CD14-positive monocyte (primary cell): ENCODE measurements at regions not wholly inside any gene's neighbourhood (a gene's known extent, or its start where the extent isn't known, plus 50 kb on each side); places are given as distances from the start of the nearest gene placed in this dataset.
"Not testable (repeated sequence)": the region's sequence is repeated elsewhere in the genome, so short reads cannot be mapped to it uniquely, and the experiment has no call there.

Experiments used
- DNase-seq, 3 donors: peaks; one replicate each; pipeline ENCODE4 v3.0.0-alpha.2; 2011 to 2022
- H2AFZ ChIP-seq: 2 replicates; pipeline ENCODE4 v1.6.0; 2012; ENCODE audit warnings: mild to moderate bottlenecking, low read depth, low read length, inconsistent platforms; ENCODE audit not compliant: insufficient read depth, poor library complexity, severe bottlenecking
- H3K27ac ChIP-seq, 2 donors: 1 replicate in 1 of 2; 2 replicates in 1 of 2; pipeline ENCODE4 v1.5.1; 2012 to 2013; ENCODE audit warnings: low read length in 2 of 2, control low read depth in 1 of 2, inconsistent platforms in 1 of 2, low read depth in 1 of 2, mild to moderate bottlenecking in 1 of 2
- H3K27me3 ChIP-seq, 2 donors: one replicate each; pipeline versions ENCODE4 v1.6.0 to v1.6.1; 2011 to 2013; ENCODE audit warnings: low read length in 2 of 2; ENCODE audit not compliant: control insufficient read depth in 2 of 2, insufficient read depth in 2 of 2
- H3K36me3 ChIP-seq, 2 donors: replicated peaks in 1 of 2; 1 replicate in 1 of 2; 2 replicates in 1 of 2; pipeline versions ENCODE4 v1.5.1 to v1.6.1; 2012 to 2013; ENCODE audit warnings: low read length in 2 of 2, control low read depth in 1 of 2, inconsistent platforms in 1 of 2, mild to moderate bottlenecking in 1 of 2; ENCODE audit not compliant: insufficient read depth in 2 of 2, control insufficient read depth in 1 of 2
- H3K4me1 ChIP-seq, 2 donors: 1 replicate in 1 of 2; 2 replicates in 1 of 2; pipeline versions ENCODE4 v1.5.1 to v1.6.1; 2012 to 2013; ENCODE audit warnings: low read length in 2 of 2, control low read depth in 1 of 2, inconsistent platforms in 1 of 2, mild to moderate bottlenecking in 1 of 2, moderate library complexity in 1 of 2; ENCODE audit not compliant: insufficient read depth in 2 of 2, control insufficient read depth in 1 of 2
- H3K4me2 ChIP-seq: replicated peaks from 2 replicates; pipeline ENCODE3; 2012; ENCODE audit warnings: low read length, moderate library complexity, mild to moderate bottlenecking; ENCODE audit not compliant: poor library complexity, severe bottlenecking; ENCODE audit errors: extremely low read depth
- H3K4me3 ChIP-seq, 3 experiments: fragments of 200-600 bp in 1 of 3; sonication (generic) in 1 of 3; replicated peaks in 1 of 3; 1 replicate in 2 of 3; 2 replicates in 1 of 3; pipeline ENCODE4 v1.5.1; 2011 to 2013; ENCODE audit warnings: low read length in 3 of 3, mild to moderate bottlenecking in 3 of 3, control low read depth in 2 of 3, low read depth in 2 of 3, inconsistent platforms in 1 of 3, moderate library complexity in 1 of 3
- H3K79me2 ChIP-seq: 2 replicates; pipeline ENCODE4 v1.6.0; 2012; ENCODE audit warnings: mild to moderate bottlenecking, control low read depth, inconsistent platforms, low read length, moderate library complexity; ENCODE audit not compliant: insufficient read depth
- H3K9ac ChIP-seq: 2 replicates; pipeline ENCODE4 v1.6.0; 2017; ENCODE audit warnings: low read length, mild to moderate bottlenecking; ENCODE audit not compliant: insufficient read depth, poor library complexity, severe bottlenecking
- H3K9me3 ChIP-seq, 2 donors: replicated peaks in 1 of 2; 1 replicate in 1 of 2; 2 replicates in 1 of 2; pipeline versions ENCODE4 v1.5.1 to v1.6.1; 2012 to 2013; ENCODE audit warnings: low read length in 2 of 2, control low read depth in 1 of 2; ENCODE audit not compliant: control insufficient read depth in 1 of 2, insufficient read depth in 1 of 2
- H4K20me1 ChIP-seq: 2 replicates; pipeline ENCODE4 v1.6.0; 2012; ENCODE audit warnings: mild to moderate bottlenecking, low read length, control low read depth, moderate library complexity; ENCODE audit not compliant: insufficient read depth
- H3K27ac Mint-ChIP-seq, 7 donors: one replicate each; pipeline ENCODE4 v1.8.0; 2020; ENCODE audit warnings: mild to moderate bottlenecking in 7 of 7, mixed read lengths in 7 of 7, moderate library complexity in 6 of 7, inconsistent platforms in 2 of 7
- H3K27me3 Mint-ChIP-seq, 3 donors: one replicate each; pipeline ENCODE4 v1.8.0; 2021 to 2022; ENCODE audit warnings: low read depth in 3 of 3, mild to moderate bottlenecking in 3 of 3, mixed read lengths in 3 of 3, moderate library complexity in 3 of 3, inconsistent platforms in 1 of 3
- H3K36me3 Mint-ChIP-seq, 2 donors: one replicate each; pipeline ENCODE4 v1.8.0; 2020; ENCODE audit warnings: mixed read lengths in 2 of 2, inconsistent platforms in 1 of 2, mild to moderate bottlenecking in 1 of 2
- H3K4me1 Mint-ChIP-seq: one replicate; pipeline ENCODE4 v1.8.0; 2020; ENCODE audit warnings: mild to moderate bottlenecking, mixed read lengths
- H3K4me3 Mint-ChIP-seq, 2 donors: one replicate each; pipeline ENCODE4 v1.8.0; 2020; ENCODE audit warnings: mild to moderate bottlenecking in 2 of 2, mixed read lengths in 2 of 2, moderate library complexity in 1 of 2
- H3K9me3 Mint-ChIP-seq, 7 donors: one replicate each; pipeline ENCODE4 v1.8.0; 2020 to 2022; ENCODE audit warnings: mixed read lengths in 7 of 7, mild to moderate bottlenecking in 6 of 7, moderate library complexity in 6 of 7, inconsistent platforms in 2 of 7
- CTCF ChIP-seq: fragments of 200-600 bp; IDR thresholded peaks from one replicate; pipeline ENCODE4 v1.8.0; 2022; ENCODE audit warnings: antibody characterized with exemption, mild to moderate bottlenecking
- WGBS: methylation state at CpG from one replicate; pipeline ENCODE4 v1.1.5; 2013; ENCODE audit warnings: missing lambda C conversion rate; ENCODE audit not compliant: insufficient coverage; 5-methylcytosine and 5-hydroxymethylcytosine counted together
- intact Hi-C, 2 donors: fragments of 100-400 bp; cut with micrococcal nuclease; formaldehyde crosslinking; loops; one replicate each; pipeline versions ENCODE4 v1.15.0 to v1.15.1; 2023

GRCh38 chr15:87645723-87646122, 610.8 kb downstream of the NTRK3 start:
- DNase-seq = no peak
- Histone ChIP-seq H3K4me3 (no peak overlapping the region), H3K27ac (no peak overlapping the region), H3K9me3 (no peaks in the 10 kb centered on the region), H3K4me1 (no peaks in the 10 kb centered on the region), H3K79me2 (no peaks in the 10 kb centered on the region), H3K36me3 (no peaks in the 10 kb centered on the region), H3K4me2 (no peak overlapping the region), H3K27me3 (no peaks in the 10 kb centered on the region), H3K9ac (no peak overlapping the region), H4K20me1 (no peaks in the 10 kb centered on the region), H2AFZ (no peak overlapping the region)
- no peaks in the 10 kb centered on the region for H3K36me3 Mint-ChIP-seq
- no peak for TF ChIP-seq CTCF
- H3K27ac Mint-ChIP-seq = no peak overlapping the region
- peaks cover 0 to 11% (median 2%) of the 10 kb centered on the region in 7 donors for H3K9me3 Mint-ChIP-seq
- WGBS = 66% methylated on average over 5 of the region's 5 CpGs
- no peaks in the 10 kb centered on the region for H3K4me1 Mint-ChIP-seq
- intact Hi-C loops = no loop called here
- no peak overlapping the region for H3K4me3 Mint-ChIP-seq
- H3K27me3 Mint-ChIP-seq = peaks cover 0 to 4% (median 0%) of the 10 kb centered on the region in 3 donors

DNA sequence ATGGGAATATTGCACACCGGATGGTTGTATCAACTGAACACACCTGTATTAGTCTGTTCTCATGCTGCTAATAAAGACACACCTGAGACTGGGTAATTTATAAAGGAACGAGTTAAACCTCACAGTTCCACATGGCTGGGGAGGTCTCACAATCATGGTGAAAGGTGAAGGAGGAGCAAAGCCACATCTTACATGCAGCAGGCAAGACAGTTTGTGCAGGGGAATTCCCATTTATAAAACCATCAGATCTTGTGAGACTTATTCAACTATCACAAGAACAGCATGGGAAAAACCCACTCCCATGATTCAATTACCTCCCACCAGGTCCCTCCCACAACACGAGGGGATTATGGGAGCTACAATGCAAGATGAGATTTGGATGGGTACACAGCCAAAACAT, 613.5 kb downstream of the NTRK3 start:
- H2AFZ ChIP-seq, H3K27ac Mint-ChIP-seq, H3K79me2 ChIP-seq, H3K27ac ChIP-seq, H3K4me1 ChIP-seq, H3K4me3 Mint-ChIP-seq, H4K20me1 ChIP-seq, H3K36me3 ChIP-seq, H3K4me2 ChIP-seq, H3K36me3 Mint-ChIP-seq, intact Hi-C loops, H3K4me1 Mint-ChIP-seq, H3K9me3 ChIP-seq, H3K9ac ChIP-seq, DNase-seq, H3K27me3 Mint-ChIP-seq, H3K4me3 ChIP-seq, H3K27me3 ChIP-seq: not testable (repeated sequence)
- peaks cover 0 to 11% (median 0%) of the 10 kb centered on the region in 7 donors for H3K9me3 Mint-ChIP-seq
- WGBS = no CpG with 5 or more reads among the region's 3 CpGs
